ENCODE measurements at regions not wholly inside any gene's neighbourhood (a gene's known extent, or its start where the extent isn't known, plus 50 kb on each side); places are given as distances from the start of the nearest gene placed in this dataset.

GRCh38 chr19:33902802-33903488, 106.3 kb downstream of the KCTD15 start:
- TF ChIP-seq EP300 (IDR thresholded peaks at IDR 0.05; ENCODE audit: borderline replicate concordance) (no peak), RAD21 (IDR thresholded peaks at IDR 0.05; ENCODE audit: low read depth) (no peak), EGR1 (IDR thresholded peaks at IDR 0.05) (no peak), YY1 (IDR thresholded peaks at IDR 0.05; ENCODE audit: low read depth) (no peak)
- TF ChIP-seq, protein P1, sequence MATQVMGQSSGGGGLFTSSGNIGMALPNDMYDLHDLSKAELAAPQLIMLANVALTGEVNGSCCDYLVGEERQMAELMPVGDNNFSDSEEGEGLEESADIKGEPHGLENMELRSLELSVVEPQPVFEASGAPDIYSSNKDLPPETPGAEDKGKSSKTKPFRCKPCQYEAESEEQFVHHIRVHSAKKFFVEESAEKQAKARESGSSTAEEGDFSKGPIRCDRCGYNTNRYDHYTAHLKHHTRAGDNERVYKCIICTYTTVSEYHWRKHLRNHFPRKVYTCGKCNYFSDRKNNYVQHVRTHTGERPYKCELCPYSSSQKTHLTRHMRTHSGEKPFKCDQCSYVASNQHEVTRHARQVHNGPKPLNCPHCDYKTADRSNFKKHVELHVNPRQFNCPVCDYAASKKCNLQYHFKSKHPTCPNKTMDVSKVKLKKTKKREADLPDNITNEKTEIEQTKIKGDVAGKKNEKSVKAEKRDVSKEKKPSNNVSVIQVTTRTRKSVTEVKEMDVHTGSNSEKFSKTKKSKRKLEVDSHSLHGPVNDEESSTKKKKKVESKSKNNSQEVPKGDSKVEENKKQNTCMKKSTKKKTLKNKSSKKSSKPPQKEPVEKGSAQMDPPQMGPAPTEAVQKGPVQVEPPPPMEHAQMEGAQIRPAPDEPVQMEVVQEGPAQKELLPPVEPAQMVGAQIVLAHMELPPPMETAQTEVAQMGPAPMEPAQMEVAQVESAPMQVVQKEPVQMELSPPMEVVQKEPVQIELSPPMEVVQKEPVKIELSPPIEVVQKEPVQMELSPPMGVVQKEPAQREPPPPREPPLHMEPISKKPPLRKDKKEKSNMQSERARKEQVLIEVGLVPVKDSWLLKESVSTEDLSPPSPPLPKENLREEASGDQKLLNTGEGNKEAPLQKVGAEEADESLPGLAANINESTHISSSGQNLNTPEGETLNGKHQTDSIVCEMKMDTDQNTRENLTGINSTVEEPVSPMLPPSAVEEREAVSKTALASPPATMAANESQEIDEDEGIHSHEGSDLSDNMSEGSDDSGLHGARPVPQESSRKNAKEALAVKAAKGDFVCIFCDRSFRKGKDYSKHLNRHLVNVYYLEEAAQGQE (IDR thresholded peaks at IDR 0.05; ENCODE audit: low read depth) = no peak
- TF ChIP-seq, protein P2, sequence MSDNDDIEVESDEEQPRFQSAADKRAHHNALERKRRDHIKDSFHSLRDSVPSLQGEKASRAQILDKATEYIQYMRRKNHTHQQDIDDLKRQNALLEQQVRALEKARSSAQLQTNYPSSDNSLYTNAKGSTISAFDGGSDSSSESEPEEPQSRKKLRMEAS (IDR thresholded peaks at IDR 0.05) = no peak

All from Ishikawa (cell line).